GM12873 (cell line): ENCODE measurements at regions not wholly inside any gene's neighbourhood (a gene's known extent, or its start where the extent isn't known, plus 50 kb on each side); places are given as distances from the start of the nearest gene placed in this dataset.

ENCODE experiments used
- CTCF ChIP-seq: IDR thresholded peaks from 2 replicates; pipeline ENCODE4 v1.5.1; 2012; ENCODE audit warnings: low read depth, mild to moderate bottlenecking, moderate library complexity, low read length, control low read depth; ENCODE audit not compliant: insufficient read depth; ENCODE audit errors: missing control alignments

- no peak for TF ChIP-seq CTCF
These were observed 158.0 kb upstream of the SEMA6A start for GRCh38 chr5:116732591-116732990.

- TF ChIP-seq CTCF, result no peak
These were observed 156.8 kb upstream of the SEMA6A start for GRCh38 chr5:116731432-116731831.

GRCh38 chr5:116730706-116731105 lies 156.1 kb upstream of the SEMA6A start:
- no peak for TF ChIP-seq CTCF

- no peak for TF ChIP-seq CTCF
These were observed 155.6 kb upstream of the SEMA6A start for GRCh38 chr5:116730185-116730584.

- no peak for TF ChIP-seq CTCF
These were observed 152.6 kb upstream of the SEMA6A start for GRCh38 chr5:116727248-116727647.

- TF ChIP-seq CTCF, result no peak
These were observed 150.3 kb upstream of the SEMA6A start for GRCh38 chr5:116724971-116725370.

GRCh38 chr5:116722651-116723050 lies 148.0 kb upstream of the SEMA6A start:
- no peak for TF ChIP-seq CTCF

- no peak for TF ChIP-seq CTCF
These were observed 144.5 kb upstream of the SEMA6A start for GRCh38 chr5:116719106-116719505.
